ENCODE measurements at regions not wholly inside any gene's neighbourhood (a gene's known extent, or its start where the extent isn't known, plus 50 kb on each side); places are given as distances from the start of the nearest gene placed in this dataset.

DNA sequence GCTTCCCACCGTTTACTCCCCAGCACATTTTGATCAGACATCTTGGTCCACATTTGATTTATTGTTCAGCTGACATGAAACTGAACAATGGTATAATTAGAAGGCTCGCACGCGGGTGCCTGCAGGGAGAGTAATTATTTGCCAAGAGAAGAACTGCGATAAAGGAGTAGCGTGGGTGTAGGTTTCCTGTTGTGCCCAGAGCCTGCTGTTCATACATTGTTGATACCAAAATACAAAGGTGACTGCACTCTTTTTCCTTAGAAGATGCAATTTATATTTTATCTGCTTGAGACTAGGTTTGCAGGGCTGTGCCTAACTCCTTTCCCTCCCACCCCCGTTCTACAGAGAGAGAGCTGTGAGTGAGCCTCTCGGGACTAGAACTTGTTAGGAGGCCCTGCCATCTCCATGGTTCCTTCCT, 241.8 kb upstream of the MSX2 start:
- no peaks in the 10 kb centered on the region for H3K27me3 ChIP-seq
- H3K36me3 ChIP-seq = no peaks in the 10 kb centered on the region
- peaks cover 0 to 51% (median 4%) of the 10 kb centered on the region in 4 donors for H3K9me3 ChIP-seq
- TF ChIP-seq POLR2A (IDR thresholded peaks at IDR 0.05) = no peak
- no peak for TF ChIP-seq CTCF (IDR thresholded peaks at IDR 0.05)
- no peak for TF ChIP-seq EP300 (IDR thresholded peaks at IDR 0.05)
- no peak for DNase-seq (ENCODE audit: low spot score in 2 of 2)
- H3K27ac ChIP-seq = no peak overlapping the region
- H3K4me3 ChIP-seq = no peak overlapping the region
- WGBS, 2 donors = 24% methylated on average over 8 of the region's 8 CpGs
- H3K4me1 ChIP-seq = no peaks in the 10 kb centered on the region

DNA sequence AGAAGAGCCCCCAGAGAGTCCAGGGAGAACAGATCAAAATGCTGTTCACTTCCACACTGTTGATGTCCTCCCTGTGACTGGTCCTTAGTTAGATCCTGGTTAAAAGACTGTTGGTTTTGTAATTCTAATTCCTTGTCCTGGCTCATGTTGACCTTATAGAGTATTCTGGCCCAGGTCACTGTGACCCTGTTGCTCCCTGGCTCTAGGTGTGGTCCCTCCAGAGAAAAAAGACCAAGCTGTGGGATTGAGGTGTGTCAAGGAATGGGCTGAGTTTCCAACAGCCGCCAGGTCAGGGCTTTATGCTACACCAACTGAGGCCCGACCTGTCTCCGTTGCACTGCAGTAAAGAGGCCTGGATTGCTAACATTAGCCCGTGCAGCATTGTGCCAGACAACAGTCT, 241.0 kb upstream of the MSX2 start:
- peaks cover 0 to 48% (median 4%) of the 10 kb centered on the region in 4 donors for H3K9me3 ChIP-seq
- H3K36me3 ChIP-seq = no peaks in the 10 kb centered on the region
- H3K4me3 ChIP-seq = no peak overlapping the region
- no peak overlapping the region for H3K27ac ChIP-seq
- no peaks in the 10 kb centered on the region for H3K27me3 ChIP-seq
- no peaks in the 10 kb centered on the region for H3K4me1 ChIP-seq
- TF ChIP-seq CTCF (IDR thresholded peaks at IDR 0.05) (no peak), POLR2A (IDR thresholded peaks at IDR 0.05) (no peak), EP300 (IDR thresholded peaks at IDR 0.05) (no peak)
- no peak for DNase-seq (ENCODE audit: low spot score in 2 of 2)
- WGBS, 2 donors = 88 to 96% methylated on average over 4 of the region's 4 CpGs

- Histone ChIP-seq H3K27me3 (no peaks in the 10 kb centered on the region), H3K36me3 (no peaks in the 10 kb centered on the region), H3K9me3 (peaks cover 0 to 15% (median 3%) of the 10 kb centered on the region in 4 donors), H3K27ac (no peak overlapping the region), H3K4me3 (no peak overlapping the region), H3K4me1 (no peaks in the 10 kb centered on the region)
- DNase-seq (ENCODE audit: low spot score in 2 of 2) = no peak
- no peak for TF ChIP-seq EP300 (IDR thresholded peaks at IDR 0.05)
- no peak for TF ChIP-seq CTCF (IDR thresholded peaks at IDR 0.05)
- TF ChIP-seq POLR2A (IDR thresholded peaks at IDR 0.05) = no peak
- WGBS, 2 donors = 87 to 93% methylated on average over 3 of the region's 3 CpGs
Measured at GRCh38 chr5:174489215-174489614, 235.2 kb upstream of the MSX2 start.

GRCh38 chr5:174489920-174490597, 234.3 kb upstream of the MSX2 start:
- 84 to 86% methylated on average over 9 of the region's 9 CpGs for WGBS, 2 donors
- no peaks in the 10 kb centered on the region for H3K4me1 ChIP-seq
- TF ChIP-seq POLR2A (IDR thresholded peaks at IDR 0.05) (no peak), CTCF (IDR thresholded peaks at IDR 0.05) (no peak), EP300 (IDR thresholded peaks at IDR 0.05) (no peak)
- no peak overlapping the region for H3K4me3 ChIP-seq
- H3K36me3 ChIP-seq = no peaks in the 10 kb centered on the region
- H3K27me3 ChIP-seq = no peaks in the 10 kb centered on the region
- H3K27ac ChIP-seq = no peak overlapping the region
- no peak for DNase-seq (ENCODE audit: low spot score in 2 of 2)
- peaks cover 0 to 7% (median 0%) of the 10 kb centered on the region in 4 donors for H3K9me3 ChIP-seq

- Histone ChIP-seq H3K36me3 (no peaks in the 10 kb centered on the region), H3K27ac (no peak overlapping the region), H3K9me3 (peaks cover 0 to 7% (median 0%) of the 10 kb centered on the region in 4 donors), H3K4me3 (no peak overlapping the region), H3K4me1 (no peaks in the 10 kb centered on the region), H3K27me3 (no peaks in the 10 kb centered on the region)
- TF ChIP-seq EP300 (IDR thresholded peaks at IDR 0.05) (no peak), POLR2A (IDR thresholded peaks at IDR 0.05) (no peak), CTCF (IDR thresholded peaks at IDR 0.05) (no peak)
- WGBS, 2 donors = 71 to 73% methylated on average over 4 of the region's 4 CpGs
- DNase-seq (ENCODE audit: low spot score in 2 of 2) = no peak
Measured at GRCh38 chr5:174490728-174491127, 233.7 kb upstream of the MSX2 start.

All from tibial nerve (tissue), 4 donors.